IMR-90 (cell line): ENCODE measurements at regions not wholly inside any gene's neighbourhood (a gene's known extent, or its start where the extent isn't known, plus 50 kb on each side); places are given as distances from the start of the nearest gene placed in this dataset.

Experiments used
- ATAC-seq: fragments of 200-7000 bp; cut with Tn5 transposase; 2 replicates; pipeline ENCODE4 v1.9.1; 2020; ENCODE audit warnings: low read depth, mild to moderate bottlenecking, moderate library complexity
- BruUV-seq: library from RNA; stranded (reverse); fragments of 400-500 nt; replicated peaks from 2 replicates; lab custom pipeline; 2021; lab: Mats Ljungman, UMichigan
- CTCF ChIA-PET: fragments of 300-600 bp; formaldehyde crosslinking; extraction: SDS; loops from one replicate; lab custom pipeline; 2021; ENCODE audit warnings: antibody characterized with exemption; lab: Yijun Ruan, JAX
- POLR2A ChIA-PET: fragments of 300-600 bp; sonication (Branson Sonifier 250); formaldehyde crosslinking; loops from one replicate; lab custom pipeline; 2022; ENCODE audit warnings: antibody characterized with exemption; ENCODE audit not compliant: unreplicated experiment; lab: Charles Lee
- DNase-seq: peaks from one replicate; pipeline ENCODE4 v3.0.0; 2013
- H2AFZ ChIP-seq: replicated peaks from 2 replicates; pipeline ENCODE3; 2013; ENCODE audit warnings: low read length, mild to moderate bottlenecking; ENCODE audit not compliant: poor library complexity
- H2AK5ac ChIP-seq: 2 replicates; pipeline ENCODE4 v1.6.1; 2013; ENCODE audit warnings: low read depth, low read length, inconsistent platforms
- H2AK9ac ChIP-seq: replicated peaks from 2 replicates; pipeline ENCODE3; 2013; ENCODE audit warnings: mild to moderate bottlenecking, low read depth, low read length, moderate library complexity; ENCODE audit not compliant: poor library complexity
- H2BK120ac ChIP-seq: 2 replicates; pipeline ENCODE4 v1.6.1; 2013; ENCODE audit warnings: low read depth, low read length, inconsistent platforms
- H2BK15ac ChIP-seq: 3 replicates; pipeline ENCODE4 v1.6.1; 2013; ENCODE audit warnings: low read depth, low read length, inconsistent platforms
- H2BK20ac ChIP-seq: 2 replicates; pipeline ENCODE4 v1.6.1; 2013; ENCODE audit warnings: low read depth, mild to moderate bottlenecking, inconsistent platforms, low read length, moderate library complexity
- H2BK5ac ChIP-seq: 2 replicates; pipeline ENCODE4 v1.6.1; 2013; ENCODE audit warnings: mild to moderate bottlenecking, low read depth, low read length, inconsistent platforms; ENCODE audit not compliant: poor library complexity, severe bottlenecking
- H3K14ac ChIP-seq: replicated peaks from 2 replicates; pipeline ENCODE4 v1.6.1; 2013; ENCODE audit warnings: low read depth, low read length, inconsistent platforms
- H3K18ac ChIP-seq: 2 replicates; pipeline ENCODE4 v1.6.1; 2013; ENCODE audit warnings: low read depth, low read length, control low read depth
- H3K23ac ChIP-seq: 2 replicates; pipeline ENCODE4 v1.6.1; 2013; ENCODE audit warnings: low read depth, low read length, inconsistent platforms
- H3K27ac ChIP-seq: 2 replicates; pipeline ENCODE4 v1.5.1; 2013; ENCODE audit warnings: mild to moderate bottlenecking, control low read depth, low read length; ENCODE audit not compliant: insufficient read depth
- H3K27me3 ChIP-seq: 2 replicates; pipeline ENCODE4 v1.6.1; 2013; ENCODE audit warnings: low read length; ENCODE audit not compliant: control insufficient read depth, insufficient read depth
- H3K36me3 ChIP-seq: 2 replicates; pipeline ENCODE4 v1.6.1; 2013; ENCODE audit warnings: low read length, mixed read lengths; ENCODE audit not compliant: control insufficient read depth, insufficient read depth
- H3K4ac ChIP-seq: 2 replicates; pipeline ENCODE4 v1.6.1; 2013; ENCODE audit warnings: low read depth, low read length, inconsistent platforms
- H3K4me1 ChIP-seq: 2 replicates; pipeline ENCODE4 v1.6.1; 2013; ENCODE audit warnings: low read length, mixed read lengths; ENCODE audit not compliant: control insufficient read depth, insufficient read depth
- H3K4me2 ChIP-seq: 2 replicates; pipeline ENCODE4 v1.6.1; 2013; ENCODE audit warnings: low read depth, mild to moderate bottlenecking, control low read depth, low read length, moderate library complexity
- H3K4me3 ChIP-seq: 2 replicates; pipeline ENCODE4 v1.5.1; 2013; ENCODE audit warnings: low read depth, mild to moderate bottlenecking, control low read depth, low read length, moderate library complexity; ENCODE audit not compliant: insufficient read depth
- H3K56ac ChIP-seq: 2 replicates; pipeline ENCODE4 v1.6.1; 2013; ENCODE audit warnings: low read length, inconsistent platforms; ENCODE audit not compliant: insufficient read depth; ENCODE audit errors: extremely low read depth
- H3K79me1 ChIP-seq, 2 experiments: 2 replicates each; pipeline ENCODE4 v1.6.1; 2013; ENCODE audit warnings: low read length in 2 of 2, inconsistent platforms in 1 of 2, low read depth in 1 of 2
- H3K9ac ChIP-seq: 2 replicates; pipeline ENCODE4 v1.6.1; 2013; ENCODE audit warnings: low read depth, low read length, control low read depth
- H3K9me1 ChIP-seq: 2 replicates; pipeline ENCODE4 v1.6.1; 2013; ENCODE audit warnings: low read length, inconsistent platforms; ENCODE audit not compliant: insufficient read depth
- H3K9me3 ChIP-seq: 2 replicates; pipeline ENCODE4 v1.6.1; 2013; ENCODE audit warnings: low read length; ENCODE audit not compliant: control insufficient read depth, insufficient read depth
- H4K20me1 ChIP-seq: 2 replicates; pipeline ENCODE4 v1.6.1; 2013; ENCODE audit warnings: low read length, inconsistent platforms; ENCODE audit not compliant: insufficient read depth
- H4K5ac ChIP-seq: 2 replicates; pipeline ENCODE4 v1.6.1; 2013; ENCODE audit warnings: mild to moderate bottlenecking, low read depth, low read length, control low read depth
- H4K8ac ChIP-seq, 2 experiments: 2 replicates each; pipeline ENCODE4 v1.6.1; 2013; ENCODE audit warnings: low read depth in 2 of 2, low read length in 2 of 2, control low read depth in 1 of 2, inconsistent platforms in 1 of 2
- H4K91ac ChIP-seq: 2 replicates; pipeline ENCODE4 v1.6.1; 2013; ENCODE audit warnings: low read depth, low read length, inconsistent platforms; ENCODE audit not compliant: insufficient read depth
- BHLHE40 ChIP-seq: fragments of 150-350 bp; IDR thresholded peaks from 2 replicates; pipeline ENCODE4 v1.6.1; 2016; ENCODE audit warnings: mild to moderate bottlenecking, low read depth, low read length
- CTCF ChIP-seq: conservative IDR thresholded peaks from 2 replicates; pipeline ENCODE4 v1.5.1; 2012; ENCODE audit warnings: mild to moderate bottlenecking, low read depth, low read length, improper control_type of control experiment
- MAZ ChIP-seq: IDR thresholded peaks from 2 replicates; pipeline ENCODE4 v1.6.1; 2012; ENCODE audit warnings: low read depth, mild to moderate bottlenecking, low read length, improper control_type of control experiment, moderate library complexity, borderline replicate concordance
- MXI1 ChIP-seq: IDR thresholded peaks from 2 replicates; pipeline ENCODE4 v1.6.1; 2012; ENCODE audit warnings: low read depth, mild to moderate bottlenecking, low read length, moderate library complexity, borderline replicate concordance
- RAD21 ChIP-seq: IDR thresholded peaks from 2 replicates; pipeline ENCODE4 v1.6.1; 2012; ENCODE audit warnings: low read length, improper control_type of control experiment
- RFX5 ChIP-seq: IDR thresholded peaks from 2 replicates; pipeline ENCODE4 v1.8.0; 2012; ENCODE audit warnings: low read depth, mild to moderate bottlenecking, low read length, moderate library complexity
- WGBS, 2 experiments: methylation state at CpG; one replicate each; pipeline versions ENCODE4 v1.1.5 to v1.1.7; 2013; ENCODE audit warnings: missing lambda C conversion rate in 2 of 2; ENCODE audit not compliant: insufficient read length in 1 of 2; ENCODE audit errors: extremely low coverage in 2 of 2; 5-methylcytosine and 5-hydroxymethylcytosine counted together
- dilution Hi-C: fragments of 300-500 bp; cut with HindIII; formaldehyde crosslinking; loops from one replicate; pipeline ENCODE4 v1.14.3; 2018; ENCODE audit warnings: low sequenced_read_pairs; ENCODE audit not compliant: unreplicated experiment
- in situ Hi-C: fragments of 300-500 bp; cut with MboI; formaldehyde crosslinking; loops from 3 replicates; pipeline ENCODE4 v1.14.3; 2019; ENCODE audit warnings: low sequenced_read_pairs, inconsistent platforms, mixed read lengths
- intact Hi-C: fragments of 100-400 bp; cut with micrococcal nuclease; formaldehyde crosslinking; loops from 2 replicates; pipeline ENCODE4 v1.10.0; 2022

- Histone ChIP-seq H2AFZ (no peak overlapping the region), H3K79me1 (no peaks in the 10 kb centered on the region), H3K23ac (no peak overlapping the region), H3K4me2 (no peak overlapping the region), H3K9me1 (no peaks in the 10 kb centered on the region), H3K9ac (no peak overlapping the region), H3K27ac (no peak overlapping the region), H3K36me3 (no peaks in the 10 kb centered on the region), H3K9me3 (no peaks in the 10 kb centered on the region), H3K4me3 (no peak overlapping the region), H3K4me1 (no peaks in the 10 kb centered on the region), H3K56ac (no peak overlapping the region), H4K5ac (no peak overlapping the region), H3K27me3 (peaks cover 6% of the 10 kb centered on the region; the same call in 1 of the 2 replicates), H2BK120ac (no peak overlapping the region), H2AK9ac (no peak overlapping the region), H2BK5ac (no peak overlapping the region), H3K4ac (no peak overlapping the region), H2AK5ac (no peak overlapping the region), H2BK20ac (no peak overlapping the region), H4K20me1 (no peaks in the 10 kb centered on the region), H3K14ac (no peak overlapping the region), H3K18ac (no peak overlapping the region), H2BK15ac (no peak overlapping the region), H4K91ac (no peak overlapping the region), H4K8ac (no peak overlapping the region)
- in situ Hi-C loops (no loop called here), intact Hi-C loops (no loop called here), dilution Hi-C loops (no loop called here)
- ChIA-PET CTCF (no interaction called here), POLR2A (no interaction called here)
- WGBS, 2 experiments: 42% methylated on average over 6 of the region's 14 CpGs; no CpG with 5 or more reads in 1 of the 2 experiments
- ATAC-seq: no peak
- no peak for TF ChIP-seq MXI1
- TF ChIP-seq CTCF: no peak
- TF ChIP-seq BHLHE40: no peak
- no peak for TF ChIP-seq MAZ
- TF ChIP-seq RFX5: no peak
- TF ChIP-seq RAD21: no peak
- DNase-seq: no peak
- no TSS peak for BruUV-seq
Measured at GRCh38 chr5:133744051-133744959, 132.0 kb upstream of the FSTL4 start.
